Spinal cord (tissue), 9 donors: ENCODE measurements at regions not wholly inside any gene's neighbourhood (a gene's known extent, or its start where the extent isn't known, plus 50 kb on each side); places are given as distances from the start of the nearest gene placed in this dataset.

Experiments used
- DNase-seq, 6 donors: peaks; one replicate each; pipeline versions ENCODE4 v3.0.0 to v3.0.0-alpha.2; 2013 to 2015; ENCODE audit warnings: low spot score in 6 of 6, low read depth in 4 of 6
- H3K27ac ChIP-seq: one replicate; pipeline ENCODE4 v1.5.1; 2013; ENCODE audit warnings: low read depth, low read length, control low read depth
- H3K27me3 ChIP-seq: one replicate; pipeline ENCODE4 v1.6.1; 2013; ENCODE audit warnings: low read length; ENCODE audit not compliant: control insufficient read depth, insufficient read depth
- H3K36me3 ChIP-seq: one replicate; pipeline ENCODE4 v1.6.1; 2013; ENCODE audit warnings: low read length; ENCODE audit not compliant: control insufficient read depth, insufficient read depth
- H3K4me1 ChIP-seq: one replicate; pipeline ENCODE4 v1.6.1; 2013; ENCODE audit warnings: low read length; ENCODE audit not compliant: control insufficient read depth, insufficient read depth
- H3K4me3 ChIP-seq: one replicate; pipeline ENCODE4 v1.5.1; 2013; ENCODE audit warnings: low read depth, low read length, control low read depth
- H3K9me3 ChIP-seq: one replicate; pipeline ENCODE4 v1.6.1; 2013; ENCODE audit warnings: low read length; ENCODE audit not compliant: control insufficient read depth, insufficient read depth
- WGBS: methylation state at CpG from one replicate; pipeline ENCODE4 v1.1.5; 2013; ENCODE audit warnings: missing lambda C conversion rate; ENCODE audit not compliant: insufficient coverage; 5-methylcytosine and 5-hydroxymethylcytosine counted together
- donor health status: healthy.

GRCh38 chr5:52469835-52470234 is 317.9 kb upstream of the ITGA1 start:
- Histone ChIP-seq H3K4me3 (no peak overlapping the region), H3K36me3 (no peaks in the 10 kb centered on the region), H3K27me3 (no peaks in the 10 kb centered on the region), H3K27ac (no peak overlapping the region), H3K9me3 (no peaks in the 10 kb centered on the region), H3K4me1 (no peaks in the 10 kb centered on the region)
- DNase-seq, result no peak
- no CpG with 5 or more reads among the region's 1 CpG for WGBS

- Histone ChIP-seq H3K4me3 (no peak overlapping the region), H3K9me3 (no peaks in the 10 kb centered on the region), H3K27me3 (no peaks in the 10 kb centered on the region), H3K27ac (no peak overlapping the region), H3K4me1 (no peaks in the 10 kb centered on the region), H3K36me3 (no peaks in the 10 kb centered on the region)
- DNase-seq, result no peak
- WGBS, result no CpG with 5 or more reads among the region's 1 CpG
Observed at GRCh38 chr5:52476346-52476745, 311.4 kb upstream of the ITGA1 start.

- Histone ChIP-seq H3K4me3 (no peak overlapping the region), H3K36me3 (no peaks in the 10 kb centered on the region), H3K9me3 (no peaks in the 10 kb centered on the region), H3K27me3 (no peaks in the 10 kb centered on the region), H3K4me1 (no peaks in the 10 kb centered on the region), H3K27ac (no peak overlapping the region)
- no CpG with 5 or more reads among the region's 1 CpG for WGBS
- DNase-seq, result no peak
Observed at GRCh38 chr5:52481201-52481600, 306.5 kb upstream of the ITGA1 start.

GRCh38 chr5:52481851-52482250 is 305.9 kb upstream of the ITGA1 start:
- Histone ChIP-seq H3K36me3 (no peaks in the 10 kb centered on the region), H3K4me3 (no peak overlapping the region), H3K4me1 (no peaks in the 10 kb centered on the region), H3K9me3 (no peaks in the 10 kb centered on the region), H3K27me3 (no peaks in the 10 kb centered on the region), H3K27ac (no peak overlapping the region)
- DNase-seq, result no peak
- no CpG with 5 or more reads among the region's 2 CpGs for WGBS

- H3K4me3 ChIP-seq, result no peak overlapping the region
- no peak overlapping the region for H3K27ac ChIP-seq
- DNase-seq, result peak in 1 of 6 donors; percentile 31
- no peaks in the 10 kb centered on the region for H3K36me3 ChIP-seq
- H3K9me3 ChIP-seq, result no peaks in the 10 kb centered on the region
- WGBS, result 46% methylated on average over 2 of the region's 4 CpGs
- no peaks in the 10 kb centered on the region for H3K4me1 ChIP-seq
- H3K27me3 ChIP-seq, result no peaks in the 10 kb centered on the region
Observed at GRCh38 chr5:52491071-52491787, 296.5 kb upstream of the ITGA1 start.

- Histone ChIP-seq H3K27me3 (no peaks in the 10 kb centered on the region), H3K4me1 (no peaks in the 10 kb centered on the region), H3K4me3 (no peak overlapping the region), H3K9me3 (no peaks in the 10 kb centered on the region), H3K27ac (no peak overlapping the region), H3K36me3 (no peaks in the 10 kb centered on the region)
- DNase-seq, result no peak
Observed at GRCh38 chr5:52491818-52492217, 295.9 kb upstream of the ITGA1 start.

- H3K9me3 ChIP-seq, result no peaks in the 10 kb centered on the region
- no peak overlapping the region for H3K4me3 ChIP-seq
- no peak for DNase-seq
- H3K27ac ChIP-seq, result no peak overlapping the region
- no peaks in the 10 kb centered on the region for H3K27me3 ChIP-seq
- WGBS, result 76% methylated on average over 3 of the region's 4 CpGs
- no peaks in the 10 kb centered on the region for H3K4me1 ChIP-seq
- H3K36me3 ChIP-seq, result no peaks in the 10 kb centered on the region
Observed at GRCh38 chr5:52497133-52497693, 290.5 kb upstream of the ITGA1 start.

GRCh38 chr5:52498607-52499006 is 289.1 kb upstream of the ITGA1 start:
- no peaks in the 10 kb centered on the region for H3K27me3 ChIP-seq
- H3K36me3 ChIP-seq, result no peaks in the 10 kb centered on the region
- H3K9me3 ChIP-seq, result no peaks in the 10 kb centered on the region
- peaks cover 4% of the 10 kb centered on the region for H3K4me1 ChIP-seq
- H3K4me3 ChIP-seq, result no peak overlapping the region
- no peak overlapping the region for H3K27ac ChIP-seq
- no peak for DNase-seq

GRCh38 chr5:52502460-52502999 is 285.2 kb upstream of the ITGA1 start:
- no peak overlapping the region for H3K27ac ChIP-seq
- H3K36me3 ChIP-seq, result no peaks in the 10 kb centered on the region
- no peaks in the 10 kb centered on the region for H3K9me3 ChIP-seq
- no peak overlapping the region for H3K4me3 ChIP-seq
- peaks cover 4% of the 10 kb centered on the region for H3K4me1 ChIP-seq
- WGBS, result no CpG with 5 or more reads among the region's 5 CpGs
- H3K27me3 ChIP-seq, result no peaks in the 10 kb centered on the region
- DNase-seq, result peak in 5 of 6 donors; percentile 10 to 80 (median 25)

GRCh38 chr5:52504584-52505240 is 283.0 kb upstream of the ITGA1 start:
- DNase-seq, result no peak
- Histone ChIP-seq H3K4me3 (no peak overlapping the region), H3K36me3 (no peaks in the 10 kb centered on the region), H3K27me3 (no peaks in the 10 kb centered on the region), H3K9me3 (no peaks in the 10 kb centered on the region), H3K4me1 (peaks cover 4% of the 10 kb centered on the region), H3K27ac (no peak overlapping the region)
- WGBS, result no CpG with 5 or more reads among the region's 6 CpGs
